HEK293T (cell line): ENCODE measurements at regions not wholly inside any gene's neighbourhood (a gene's known extent, or its start where the extent isn't known, plus 50 kb on each side); places are given as distances from the start of the nearest gene placed in this dataset.

Source experiments
- CTCF ChIA-PET: fragments of 350-600 bp; formaldehyde crosslinking; extraction: SDS; loops from one replicate; lab custom pipeline; 2021; ENCODE audit warnings: antibody characterized with exemption, inconsistent platforms; lab: Yijun Ruan, JAX
- POLR2A ChIA-PET: fragments of 350-600 bp; formaldehyde crosslinking; extraction: SDS; loops from one replicate; lab custom pipeline; 2020; ENCODE audit warnings: antibody characterized with exemption, inconsistent platforms; lab: Yijun Ruan, JAX
- DNase-seq: peaks from one replicate; pipeline ENCODE4 v3.0.0; 2012; ENCODE audit warnings: mixed read lengths; ENCODE audit errors: extremely low spot score
- ARNT ChIP-seq: fragments of 450-650 bp; IDR thresholded peaks from 2 replicates; pipeline ENCODE4 v1.6.1; 2017; ENCODE audit warnings: mild to moderate bottlenecking
- BHLHE40 ChIP-seq: fragments of 450-650 bp; IDR thresholded peaks from 2 replicates; pipeline ENCODE4 v1.6.1; 2016; ENCODE audit warnings: mild to moderate bottlenecking, moderate library complexity, borderline replicate concordance
- CTBP1 ChIP-seq: fragments of 450-650 bp; IDR thresholded peaks from 2 replicates; pipeline ENCODE4 v1.6.1; 2016; ENCODE audit warnings: borderline replicate concordance
- ELF4 ChIP-seq: fragments of 450-650 bp; IDR thresholded peaks from 2 replicates; pipeline ENCODE4 v1.6.1; 2017; ENCODE audit warnings: antibody characterized with exemption
- FOXA1 ChIP-seq: fragments of 450-650 bp; IDR thresholded peaks from 2 replicates; pipeline ENCODE4 v1.6.1; 2016; ENCODE audit warnings: mild to moderate bottlenecking
- FOXK2 ChIP-seq: fragments of 450-650 bp; IDR thresholded peaks from 2 replicates; pipeline ENCODE4 v1.6.1; 2016; ENCODE audit warnings: mild to moderate bottlenecking
- FOXM1 ChIP-seq: fragments of 450-650 bp; IDR thresholded peaks from 2 replicates; pipeline ENCODE4 v1.6.1; 2017; ENCODE audit warnings: mild to moderate bottlenecking, borderline replicate concordance
- HDGF ChIP-seq: fragments of 450-650 bp; IDR thresholded peaks from 2 replicates; pipeline ENCODE4 v1.6.1; 2017; ENCODE audit warnings: antibody characterized with exemption, borderline replicate concordance
- L3MBTL2 ChIP-seq: fragments of 450-650 bp; conservative IDR thresholded peaks from 2 replicates; pipeline ENCODE4 v1.6.1; 2016; ENCODE audit warnings: mild to moderate bottlenecking
- LEF1 ChIP-seq: fragments of 450-650 bp; IDR thresholded peaks from 2 replicates; pipeline ENCODE4 v1.6.1; 2017; ENCODE audit warnings: mild to moderate bottlenecking, borderline replicate concordance
- NFRKB ChIP-seq: fragments of 450-650 bp; IDR thresholded peaks from 2 replicates; pipeline ENCODE4 v1.6.1; 2016; ENCODE audit warnings: mild to moderate bottlenecking, moderate library complexity
- PKNOX1 ChIP-seq: fragments of 450-650 bp; IDR thresholded peaks from 2 replicates; pipeline ENCODE4 v1.6.1; 2016
- SP1 ChIP-seq: fragments of 450-650 bp; IDR thresholded peaks from 2 replicates; pipeline ENCODE4 v1.6.1; 2017
- SUZ12 ChIP-seq: fragments of 450-650 bp; IDR thresholded peaks from 2 replicates; pipeline ENCODE4 v1.6.1; 2016; ENCODE audit warnings: mild to moderate bottlenecking
- TARDBP ChIP-seq: fragments of 450-650 bp; IDR thresholded peaks from 2 replicates; pipeline ENCODE4 v1.6.1; 2016
- ZNF384 ChIP-seq: fragments of 450-650 bp; IDR thresholded peaks from 2 replicates; pipeline ENCODE4 v1.6.1; 2016

- ChIA-PET CTCF (no interaction called here), POLR2A (no interaction called here)
- TF ChIP-seq SP1 (no peak), ELF4 (no peak), TARDBP (no peak), HDGF (no peak)
- DNase-seq, result no peak
Observed at GRCh38 chr7:68729371-68729770, 868.9 kb upstream of the AUTS2 start.

DNA sequence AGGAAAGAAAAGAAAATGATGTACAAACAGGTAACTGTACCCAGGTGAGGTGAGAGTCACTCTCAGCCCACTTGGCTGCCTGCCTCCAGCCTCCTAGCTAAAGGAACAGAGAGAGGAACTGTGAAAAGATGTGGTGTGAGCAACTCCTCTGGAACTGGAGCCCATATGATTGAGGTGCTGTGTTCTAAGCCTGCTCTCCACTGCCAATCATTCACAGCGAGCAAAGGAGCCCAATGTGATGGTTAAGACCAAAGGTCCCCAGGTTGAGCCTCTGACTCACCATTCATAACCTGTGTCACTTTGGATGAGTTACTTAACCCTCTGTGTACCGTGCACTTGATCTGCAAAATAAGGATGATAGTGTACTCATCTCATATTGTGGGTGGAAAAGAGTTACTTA is 868.1 kb upstream of the AUTS2 start:
- POLR2A ChIA-PET, result no interaction called here
- no peak for DNase-seq
- CTCF ChIA-PET, result interaction anchor here (0.7 kb wide), 1 partner anchor 1246 kb away, joined by 5 read pairs; no protein-coding TSS in a partner anchor
- no peak for TF ChIP-seq ARNT
- TF ChIP-seq TARDBP, result no peak
- TF ChIP-seq SP1, result no peak
- no peak for TF ChIP-seq NFRKB
- no peak for TF ChIP-seq ELF4
- no peak for TF ChIP-seq LEF1
- TF ChIP-seq ZNF384, result no peak
- TF ChIP-seq PKNOX1, result no peak
- TF ChIP-seq FOXM1, result no peak
- no peak for TF ChIP-seq L3MBTL2
- no peak for TF ChIP-seq HDGF
- no peak for TF ChIP-seq FOXK2
- no peak for TF ChIP-seq FOXA1
- no peak for TF ChIP-seq BHLHE40
- TF ChIP-seq SUZ12, result no peak
- no peak for TF ChIP-seq CTBP1

GRCh38 chr7:68730964-68731363 is 867.3 kb upstream of the AUTS2 start:
- CTCF ChIA-PET, result interaction anchor here (0.7 kb wide), 1 partner anchor 1246 kb away, joined by 5 read pairs; no protein-coding TSS in a partner anchor
- POLR2A ChIA-PET, result no interaction called here
- TF ChIP-seq BHLHE40, result no peak
- no peak for TF ChIP-seq PKNOX1
- no peak for TF ChIP-seq FOXM1
- TF ChIP-seq FOXA1, result no peak
- TF ChIP-seq SUZ12, result no peak
- no peak for TF ChIP-seq L3MBTL2
- no peak for TF ChIP-seq TARDBP
- no peak for TF ChIP-seq HDGF
- no peak for TF ChIP-seq CTBP1
- TF ChIP-seq SP1, result no peak
- no peak for TF ChIP-seq LEF1
- TF ChIP-seq ARNT, result no peak
- TF ChIP-seq NFRKB, result no peak
- no peak for DNase-seq

DNA sequence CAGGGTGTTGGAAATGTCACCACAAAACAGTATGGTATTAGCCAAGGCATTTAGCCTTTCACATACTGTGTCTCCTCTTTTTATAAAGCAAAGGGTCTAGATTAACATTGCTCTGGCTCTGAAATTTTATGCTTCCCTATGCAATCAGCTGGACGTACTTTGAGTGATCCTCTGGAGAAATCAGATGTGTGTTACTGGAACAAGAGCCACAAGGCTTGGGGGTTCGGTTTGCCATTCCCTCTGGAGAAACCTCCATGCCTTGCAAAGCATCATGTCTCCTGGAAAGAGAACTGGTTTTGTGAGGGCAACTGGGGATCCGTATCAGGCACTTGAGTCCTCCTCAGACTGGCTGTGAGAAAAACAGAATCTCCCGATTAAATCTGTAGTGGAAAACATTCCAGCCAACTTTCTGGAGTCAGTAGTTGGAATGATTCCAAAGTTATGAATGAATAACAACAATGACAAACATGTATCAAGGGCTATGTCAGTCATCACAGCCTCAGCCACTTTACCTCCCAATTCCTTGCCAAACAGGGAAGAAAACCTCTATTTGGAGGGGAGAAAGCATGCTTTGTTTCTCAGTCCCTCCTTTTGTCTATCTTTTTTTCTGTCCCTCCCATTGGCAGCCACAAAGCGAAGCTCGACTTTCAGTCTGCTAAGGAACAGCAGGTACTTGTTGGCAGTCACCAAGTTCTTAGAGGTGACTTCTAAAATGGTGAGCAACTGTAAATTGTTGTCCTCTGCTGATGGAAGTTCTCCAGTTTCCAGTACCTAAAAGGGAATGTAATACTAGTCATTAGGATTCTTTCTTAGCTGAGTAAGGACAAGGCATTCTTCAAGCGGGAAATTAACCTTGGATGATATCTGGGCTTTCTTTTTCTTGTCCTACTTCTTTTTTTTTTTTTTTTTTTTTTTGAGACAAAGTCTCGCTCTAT is 864.8 kb upstream of the AUTS2 start:
- CTCF ChIA-PET, result no interaction called here
- POLR2A ChIA-PET, result no interaction called here
- no peak for DNase-seq
- TF ChIP-seq BHLHE40 (no peak), FOXA1 (no peak), NFRKB (no peak), CTBP1 (no peak), ELF4 (no peak), HDGF (no peak), L3MBTL2 (no peak), SP1 (no peak), FOXM1 (no peak)

DNA sequence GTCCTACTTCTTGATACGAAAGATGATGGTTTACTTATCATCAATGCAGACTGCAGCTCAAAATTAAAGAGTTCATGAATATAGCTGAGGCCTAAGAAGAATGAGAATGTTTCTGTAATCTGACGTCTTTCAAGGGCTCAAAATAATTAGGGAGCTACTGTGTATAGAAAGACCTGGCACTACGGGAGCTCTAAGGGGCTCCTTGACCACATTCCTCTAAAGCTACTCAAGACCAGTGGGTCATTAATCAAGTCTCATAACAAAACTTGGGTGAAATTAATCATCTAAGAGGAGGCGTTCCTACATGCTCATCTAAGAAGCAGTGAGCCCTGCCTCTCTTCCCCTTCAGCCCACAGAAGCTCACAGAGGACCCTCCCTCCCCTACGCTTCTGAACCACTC is 863.8 kb upstream of the AUTS2 start:
- no peak for DNase-seq
- TF ChIP-seq ARNT (no peak), NFRKB (no peak), ELF4 (no peak), FOXM1 (no peak), TARDBP (no peak), L3MBTL2 (no peak), SP1 (no peak), BHLHE40 (no peak), PKNOX1 (no peak), LEF1 (no peak), HDGF (no peak), CTBP1 (no peak), FOXA1 (no peak)
- POLR2A ChIA-PET, result no interaction called here
- CTCF ChIA-PET, result no interaction called here

GRCh38 chr7:68739306-68739705 is 859.0 kb upstream of the AUTS2 start:
- ChIA-PET POLR2A (no interaction called here), CTCF (no interaction called here)
- no peak for DNase-seq
- TF ChIP-seq CTBP1 (no peak), ARNT (no peak), SP1 (no peak), TARDBP (no peak), FOXK2 (no peak), BHLHE40 (no peak), PKNOX1 (no peak), L3MBTL2 (no peak), HDGF (no peak), LEF1 (no peak), FOXA1 (no peak), ELF4 (no peak), ZNF384 (no peak), SUZ12 (no peak), NFRKB (no peak), FOXM1 (no peak)
